Breast epithelium (tissue), 3 donors: ENCODE measurements at regions not wholly inside any gene's neighbourhood (a gene's known extent, or its start where the extent isn't known, plus 50 kb on each side); places are given as distances from the start of the nearest gene placed in this dataset.

Experiments
- CTCF ChIP-seq, 3 donors: fragments of 450-650 bp; IDR thresholded peaks; one replicate each; pipeline ENCODE4 v1.5.1; 2016 to 2017; ENCODE audit warnings: antibody characterized with exemption in 3 of 3, mild to moderate bottlenecking in 3 of 3, moderate library complexity in 3 of 3
- POLR2A ChIP-seq: fragments of 450-650 bp; IDR thresholded peaks from one replicate; pipeline ENCODE4 v1.6.1; 2016; ENCODE audit warnings: antibody characterized with exemption, mild to moderate bottlenecking, moderate library complexity

DNA sequence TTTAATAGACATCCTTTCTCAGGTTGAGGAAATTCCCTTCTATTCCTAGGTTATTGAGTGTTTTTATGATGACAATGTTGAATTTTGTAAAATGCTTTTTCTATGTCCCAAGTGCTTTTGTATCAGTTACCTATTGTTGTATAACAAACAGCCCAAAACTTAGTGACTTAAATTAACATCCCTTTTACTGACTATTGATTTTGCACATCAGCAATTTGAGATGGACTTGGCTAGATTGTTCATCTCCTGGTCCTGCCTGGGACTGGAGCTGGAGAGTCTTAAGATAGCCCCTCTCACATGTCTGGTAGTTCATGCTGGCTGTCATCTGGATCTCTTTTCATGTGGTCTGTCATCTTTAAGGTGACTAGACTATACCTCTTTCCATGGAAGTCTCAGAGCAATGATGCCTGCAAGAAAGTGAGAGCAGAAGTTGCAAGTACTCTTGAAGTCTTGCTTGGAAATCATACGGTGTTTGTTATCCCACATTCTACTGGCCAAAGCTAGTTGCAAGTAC is 132.6 kb downstream of the RPAP3 start:
- TF ChIP-seq POLR2A (no peak), CTCF (IDR thresholded peaks at IDR 0.05) (no peak)
